HG02610 (cell line): ENCODE measurements at regions not wholly inside any gene's neighbourhood (a gene's known extent, or its start where the extent isn't known, plus 50 kb on each side); places are given as distances from the start of the nearest gene placed in this dataset.
A peak's percentile ranks its signal among the peaks of the same experiment; 100 is the strongest.
"Not testable (repeated sequence)": the region's sequence is repeated elsewhere in the genome, so short reads cannot be mapped to it uniquely, and the experiment has no call there.

Experiments
- ATAC-seq: cut with Tn5 transposase; IDR thresholded peaks from one replicate; pipeline ENCODE4 v1.9.1; 2021; ENCODE audit warnings: mild to moderate bottlenecking, moderate library complexity; ENCODE audit not compliant: unreplicated experiment

GRCh38 chr13:104657196-104657595 is 1591.0 kb upstream of the SLC10A2 start:
- ATAC-seq, result no peak

GRCh38 chr13:104650431-104650830 is 1584.2 kb upstream of the SLC10A2 start:
- ATAC-seq, result no peak

GRCh38 chr13:104648291-104648690 is 1582.1 kb upstream of the SLC10A2 start:
- ATAC-seq, result no peak

- ATAC-seq, result no peak
Observed at GRCh38 chr13:104645786-104646185, 1579.6 kb upstream of the SLC10A2 start.

- no peak for ATAC-seq
Observed at GRCh38 chr13:104641309-104641708, 1575.1 kb upstream of the SLC10A2 start.

- ATAC-seq, result no peak
Observed at GRCh38 chr13:104635879-104636278, 1569.7 kb upstream of the SLC10A2 start.

- ATAC-seq, result no peak
Observed at GRCh38 chr13:104634016-104634415, 1567.8 kb upstream of the SLC10A2 start.

GRCh38 chr13:104632736-104633135 is 1566.5 kb upstream of the SLC10A2 start:
- no peak for ATAC-seq

GRCh38 chr13:104625201-104625600 is 1559.0 kb upstream of the SLC10A2 start:
- no peak for ATAC-seq

GRCh38 chr13:104616990-104617389 is 1550.8 kb upstream of the SLC10A2 start:
- ATAC-seq, result peak; percentile 40

GRCh38 chr13:104614361-104615145 is 1548.3 kb upstream of the SLC10A2 start:
- ATAC-seq, result peak; percentile 51

- ATAC-seq, result no peak
Observed at GRCh38 chr13:104608331-104608730, 1542.1 kb upstream of the SLC10A2 start.

- not testable (repeated sequence) for ATAC-seq
Observed at GRCh38 chr13:104605435-104605834, 1539.2 kb upstream of the SLC10A2 start.

- ATAC-seq, result no peak
Observed at GRCh38 chr13:104597546-104598180, 1531.4 kb upstream of the SLC10A2 start.

GRCh38 chr13:104595511-104595910 is 1529.3 kb upstream of the SLC10A2 start:
- no peak for ATAC-seq

GRCh38 chr13:104594806-104595205 is 1528.6 kb upstream of the SLC10A2 start:
- ATAC-seq, result no peak

GRCh38 chr13:104593693-104594092 is 1527.5 kb upstream of the SLC10A2 start:
- ATAC-seq, result no peak

GRCh38 chr13:104593251-104593576 is 1527.0 kb upstream of the SLC10A2 start:
- no peak for ATAC-seq

GRCh38 chr13:104592545-104593250 is 1526.5 kb upstream of the SLC10A2 start:
- ATAC-seq, result no peak

- ATAC-seq, result no peak
Observed at GRCh38 chr13:104592127-104592526, 1525.9 kb upstream of the SLC10A2 start.

- no peak for ATAC-seq
Observed at GRCh38 chr13:104586051-104586746, 1520.0 kb upstream of the SLC10A2 start.
